ENCODE measurements at regions not wholly inside any gene's neighbourhood (a gene's known extent, or its start where the extent isn't known, plus 50 kb on each side); places are given as distances from the start of the nearest gene placed in this dataset.

GRCh38 chr11:115047631-115048030 lies 369.3 kb downstream of the NXPE2 start:
- TF ChIP-seq ZNF274 (IDR thresholded peaks at IDR 0.05; ENCODE audit: low read depth, low read length) (no peak), SUZ12 (IDR thresholded peaks at IDR 0.05; ENCODE audit: extremely low read depth, insufficient read depth, insufficient read length) (no peak), YY1 (IDR thresholded peaks at IDR 0.05; ENCODE audit: insufficient read depth, insufficient read length) (no peak)

Measured in NT2/D1 (cell line).